K562 (cell line): ENCODE measurements at regions not wholly inside any gene's neighbourhood (a gene's known extent, or its start where the extent isn't known, plus 50 kb on each side); places are given as distances from the start of the nearest gene placed in this dataset.

Experiments used
- CAMTA2 ChIP-seq: fragments of 250-450 bp; sonication (Bioruptor Pico); conservative IDR thresholded peaks from 2 replicates; pipeline ENCODE4 v1.5.1; 2022
- CBX8 ChIP-seq: fragments of 200-600 bp; sonication (generic); IDR thresholded peaks from 2 replicates; pipeline ENCODE4 v1.6.1; 2012; ENCODE audit warnings: borderline replicate concordance, mixed run types, low read depth, mild to moderate bottlenecking, moderate library complexity, mixed read lengths, low read length, control low read depth, inconsistent platforms; ENCODE audit not compliant: poor library complexity, severe bottlenecking; ENCODE audit errors: extremely low read depth
- CTCF ChIP-seq, 3 experiments: IDR thresholded peaks in 2 of 3; conservative IDR thresholded peaks in 1 of 3; 2 replicates each; pipeline ENCODE4 v1.5.1; 2011 to 2012; ENCODE audit warnings: low read length in 3 of 3, mild to moderate bottlenecking in 3 of 3, control low read depth in 2 of 3, improper control_type of control experiment in 1 of 3, inconsistent platforms in 1 of 3, low read depth in 1 of 3, mixed read lengths in 1 of 3, moderate library complexity in 1 of 3; ENCODE audit not compliant: insufficient read depth in 2 of 3
- ELF4 ChIP-seq: fragments of 450-650 bp; formaldehyde crosslinking; IDR thresholded peaks from 2 replicates; pipeline ENCODE4 v1.4.0; 2022; ENCODE audit warnings: missing genetic modification characterization
- HES1 ChIP-seq: fragments of 450-650 bp; IDR thresholded peaks from 2 replicates; pipeline ENCODE4 v1.6.1; 2016; ENCODE audit warnings: low read depth, mild to moderate bottlenecking, moderate library complexity
- HMG20A ChIP-seq: fragments of 450-650 bp; formaldehyde crosslinking; conservative IDR thresholded peaks from 2 replicates; pipeline ENCODE4 v1.4.0; 2020; ENCODE audit warnings: mild to moderate bottlenecking, mixed read lengths
- KLF6 ChIP-seq: fragments of 250-450 bp; sonication (Bioruptor Pico); IDR thresholded peaks from 2 replicates; pipeline ENCODE4 v1.4.0; 2020; ENCODE audit warnings: mild to moderate bottlenecking, moderate library complexity, borderline replicate concordance
- MBD1 ChIP-seq: fragments of 250-450 bp; sonication (Bioruptor Pico); IDR thresholded peaks from 2 replicates; pipeline ENCODE4 v1.8.0; 2022; ENCODE audit warnings: inconsistent platforms
- NR1H2 ChIP-seq: sonication (generic); formaldehyde crosslinking; IDR thresholded peaks from 2 replicates; pipeline ENCODE4 v1.4.0; 2020; ENCODE audit warnings: mild to moderate bottlenecking, missing genetic modification reagents
- NR3C1 ChIP-seq: sonication (generic); formaldehyde crosslinking; IDR thresholded peaks from 2 replicates; pipeline ENCODE4 v1.8.1; 2022; ENCODE audit warnings: missing genetic modification reagents
- POLR2A ChIP-seq: fragments of 450-650 bp; conservative IDR thresholded peaks from 2 replicates; pipeline ENCODE4 v1.6.1; 2016
- SMARCC2 ChIP-seq: fragments of 450-650 bp; IDR thresholded peaks from 2 replicates; pipeline ENCODE4 v1.6.1; 2017; ENCODE audit warnings: antibody characterized with exemption, moderate library complexity, mild to moderate bottlenecking, low read depth
- TBP ChIP-seq: optimal IDR thresholded peaks from 2 replicates; pipeline ENCODE3; 2011; ENCODE audit warnings: low read depth, low read length, improper control_type of control experiment

GRCh38 chr13:105278943-105279381, 1256.5 kb downstream of the EFNB2 start:
- no peak for TF ChIP-seq NR1H2 (CRISPR knock-in tag)
- no peak for TF ChIP-seq CAMTA2 (CRISPR knock-in tag)
- no peak for TF ChIP-seq MBD1 (CRISPR knock-in tag)
- no peak for TF ChIP-seq SMARCC2
- TF ChIP-seq ELF4 (CRISPR knock-in tag), result no peak
- TF ChIP-seq HES1, result no peak
- no peak for TF ChIP-seq NR3C1 (CRISPR knock-in tag)
- no peak for TF ChIP-seq CTCF (IDR thresholded peaks at IDR 0.05 in 2 of 3, conservative IDR thresholded peaks at IDR 0.05 in 1 of 3; ENCODE audit: insufficient read depth in 2 of 3, low read depth in 1 of 3, low read length in 3 of 3)
- TF ChIP-seq TBP, result no peak
- TF ChIP-seq CBX8, result no peak
- TF ChIP-seq KLF6 (CRISPR knock-in tag), result no peak
- TF ChIP-seq POLR2A, result no peak
- no peak for TF ChIP-seq HMG20A (CRISPR knock-in tag)
